ENCODE measurements at regions not wholly inside any gene's neighbourhood (a gene's known extent, or its start where the extent isn't known, plus 50 kb on each side); places are given as distances from the start of the nearest gene placed in this dataset.

- Histone ChIP-seq H3K4ac (ENCODE audit: low read depth, low read length) (no peak overlapping the region), H3K9me3 (ENCODE audit: control insufficient read depth, insufficient read depth, low read length) (no peaks in the 10 kb centered on the region), H3K4me1 (ENCODE audit: control insufficient read depth, insufficient read depth, low read length) (no peaks in the 10 kb centered on the region), H3K9ac (ENCODE audit: low read depth, low read length) (no peak overlapping the region), H2BK20ac (ENCODE audit: low read depth, low read length) (no peak overlapping the region), H3K79me1 (ENCODE audit: low read depth in 1 of 2, low read length in 2 of 2) (no peaks in the 10 kb centered on the region), H2AK5ac (ENCODE audit: low read depth, low read length) (no peak overlapping the region), H4K5ac (ENCODE audit: low read depth, low read length) (no peak overlapping the region), H4K8ac (ENCODE audit: low read depth in 2 of 2, low read length in 2 of 2) (no peak overlapping the region), H3K23ac (ENCODE audit: low read depth, low read length) (no peak overlapping the region), H3K4me3 (ENCODE audit: insufficient read depth, low read depth, low read length) (no peak overlapping the region), H2AFZ (replicated peaks; ENCODE audit: low read length, poor library complexity) (no peak overlapping the region), H3K27ac (ENCODE audit: insufficient read depth, low read length) (no peak overlapping the region), H3K14ac (replicated peaks; ENCODE audit: low read depth, low read length) (no peak overlapping the region), H3K36me3 (ENCODE audit: control insufficient read depth, insufficient read depth, low read length) (no peaks in the 10 kb centered on the region), H4K91ac (ENCODE audit: insufficient read depth, low read depth, low read length) (no peak overlapping the region), H3K18ac (ENCODE audit: low read depth, low read length) (no peak overlapping the region), H2BK120ac (ENCODE audit: low read depth, low read length) (no peak overlapping the region), H2AK9ac (replicated peaks; ENCODE audit: low read depth, low read length, poor library complexity) (no peak overlapping the region), H3K9me1 (ENCODE audit: insufficient read depth, low read length) (peaks cover 4% of the 10 kb centered on the region; the same call in 1 of the 2 replicates), H3K56ac (ENCODE audit: extremely low read depth, insufficient read depth, low read length) (no peak overlapping the region), H2BK15ac (ENCODE audit: low read depth, low read length) (no peak overlapping the region), H3K27me3 (ENCODE audit: control insufficient read depth, insufficient read depth, low read length) (no peaks in the 10 kb centered on the region), H4K20me1 (ENCODE audit: insufficient read depth, low read length) (no peaks in the 10 kb centered on the region), H3K4me2 (ENCODE audit: low read depth, low read length) (no peak overlapping the region), H2BK5ac (ENCODE audit: low read depth, low read length, poor library complexity, severe bottlenecking) (no peak overlapping the region)
- POLR2A ChIA-PET (ENCODE audit: unreplicated experiment) = no interaction called here
- CTCF ChIA-PET = interaction anchor here (0.5 kb wide), 1 partner anchor 38 kb away, joined by 4 read pairs; no protein-coding TSS in a partner anchor
- intact Hi-C loops (cut with micrococcal nuclease) (no loop called here), dilution Hi-C loops (cut with HindIII; ENCODE audit: low sequenced_read_pairs, unreplicated experiment) (no loop called here), in situ Hi-C loops (cut with MboI; ENCODE audit: low sequenced_read_pairs) (no loop called here)
- no peak for ATAC-seq (ENCODE audit: low read depth)
- no peak for TF ChIP-seq CHD1 (IDR thresholded peaks at IDR 0.05; ENCODE audit: low read depth, low read length)
- TF ChIP-seq CEBPB (IDR thresholded peaks at IDR 0.05; ENCODE audit: low read depth, low read length) = no peak
- TF ChIP-seq, protein P1, sequence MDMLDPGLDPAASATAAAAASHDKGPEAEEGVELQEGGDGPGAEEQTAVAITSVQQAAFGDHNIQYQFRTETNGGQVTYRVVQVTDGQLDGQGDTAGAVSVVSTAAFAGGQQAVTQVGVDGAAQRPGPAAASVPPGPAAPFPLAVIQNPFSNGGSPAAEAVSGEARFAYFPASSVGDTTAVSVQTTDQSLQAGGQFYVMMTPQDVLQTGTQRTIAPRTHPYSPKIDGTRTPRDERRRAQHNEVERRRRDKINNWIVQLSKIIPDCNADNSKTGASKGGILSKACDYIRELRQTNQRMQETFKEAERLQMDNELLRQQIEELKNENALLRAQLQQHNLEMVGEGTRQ (IDR thresholded peaks at IDR 0.05; ENCODE audit: low read depth, low read length) = no peak
- no peak for TF ChIP-seq BHLHE40 (IDR thresholded peaks at IDR 0.05; ENCODE audit: low read depth, low read length)
- TF ChIP-seq RCOR1 (IDR thresholded peaks at IDR 0.05; ENCODE audit: insufficient replicate concordance, low read length) = no peak
- no peak for TF ChIP-seq RFX5 (IDR thresholded peaks at IDR 0.05; ENCODE audit: low read depth, low read length)
- no TSS peak for BruUV-seq (replicated peaks)
- WGBS, 2 experiments (ENCODE audit: extremely low coverage in 2 of 2, insufficient read length in 1 of 2) = 60% methylated on average over 1 of the region's 1 CpG; no CpG with 5 or more reads in 1 of the 2 experiments
- no peak for DNase-seq
Measured at GRCh38 chr13:46995874-46996273, 99.0 kb upstream of the HTR2A start.
